Gastrocnemius medialis (tissue), 4 donors: ENCODE measurements at regions not wholly inside any gene's neighbourhood (a gene's known extent, or its start where the extent isn't known, plus 50 kb on each side); places are given as distances from the start of the nearest gene placed in this dataset.

Source experiments
- ATAC-seq, 2 donors: fragments of 150-250 bp; one replicate each; pipeline ENCODE4 v1.9.1; 2016
- DNase-seq, 2 donors: peaks; one replicate each; pipeline ENCODE4 v3.0.0-alpha.2; 2019
- H3K27ac ChIP-seq, 4 donors: fragments of 200-600 bp; sonication (generic); 1 replicate in 1 of 4; 2 replicates in 3 of 4; pipeline ENCODE4 v1.5.1; 2016 to 2018; ENCODE audit warnings: mild to moderate bottlenecking in 2 of 4, moderate library complexity in 1 of 4
- H3K27me3 ChIP-seq, 3 donors: fragments of 200-600 bp; sonication (generic) in 2 of 3; 1 replicate in 1 of 3; 2 replicates in 2 of 3; pipeline versions ENCODE4 v1.5.1 to v1.6.0; 2016 to 2019; ENCODE audit warnings: mild to moderate bottlenecking in 1 of 3, moderate library complexity in 1 of 3
- H3K36me3 ChIP-seq, 2 donors: fragments of 200-600 bp; sonication (generic) in 1 of 2; one replicate each; pipeline ENCODE4 v1.5.1; 2017 to 2018
- H3K4me1 ChIP-seq, 2 donors: fragments of 200-600 bp; sonication (generic) in 1 of 2; one replicate each; pipeline ENCODE4 v1.5.1; 2016 to 2017; ENCODE audit warnings: mild to moderate bottlenecking in 2 of 2
- H3K4me3 ChIP-seq, 4 donors: fragments of 200-600 bp; sonication (generic) in 3 of 4; 1 replicate in 1 of 4; 2 replicates in 3 of 4; pipeline ENCODE4 v1.5.1; 2016 to 2019; ENCODE audit warnings: mild to moderate bottlenecking in 2 of 4
- H3K9me3 ChIP-seq, 3 donors: fragments of 200-600 bp; sonication (generic) in 2 of 3; 1 replicate in 1 of 3; 2 replicates in 2 of 3; pipeline ENCODE4 v1.5.1; 2016 to 2019
- POLR2A ChIP-seq, 2 donors: fragments of 450-650 bp; IDR thresholded peaks; one replicate each; pipeline ENCODE4 v1.6.1; 2017; ENCODE audit warnings: antibody characterized with exemption in 2 of 2, mild to moderate bottlenecking in 2 of 2, moderate library complexity in 2 of 2
- in situ Hi-C, 4 donors: fragments of 200-750 bp; cut with MboI; loops; one replicate each; pipeline versions ENCODE4 v1.15.0 to v1.8.0; 2017; ENCODE audit warnings: low sequenced_read_pairs in 4 of 4
- intact Hi-C: fragments of 100-400 bp; cut with DNase I; formaldehyde crosslinking; loops from one replicate; pipeline ENCODE4 v1.15.1; 2023; ENCODE audit warnings: low total_unique reads
- TF ChIP-seq, protein P1 (sequence below), 5 experiments: fragments of 450-650 bp in 3 of 5; fragments of 200-600 bp in 2 of 5; sonication (generic) in 2 of 5; IDR thresholded peaks in 4 of 5; conservative IDR thresholded peaks in 1 of 5; 1 replicate in 4 of 5; 2 replicates in 1 of 5; pipeline ENCODE4 v1.5.1; 2016 to 2019; ENCODE audit warnings: antibody characterized with exemption in 5 of 5, mild to moderate bottlenecking in 3 of 5, moderate library complexity in 3 of 5

DNA sequence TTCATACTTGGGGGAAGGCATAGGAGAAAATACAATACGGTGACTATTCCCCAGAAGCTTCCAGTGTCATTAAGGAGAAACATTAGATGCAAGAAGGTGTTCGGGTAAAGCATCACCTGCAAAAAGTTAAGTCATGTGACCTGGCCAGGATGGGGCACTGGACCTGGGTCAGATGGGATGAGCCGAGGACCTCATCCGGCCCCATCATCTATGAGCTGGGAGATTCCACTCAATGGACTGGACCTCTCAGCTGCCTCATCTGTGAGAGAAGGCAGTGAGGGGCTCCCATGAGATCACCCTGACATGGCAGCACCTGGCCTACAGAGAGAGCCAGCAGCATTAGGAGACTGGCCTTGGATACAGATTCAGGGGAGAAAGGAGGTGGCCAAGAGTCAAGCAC is 111.4 kb upstream of the TEX51 start:
- no peaks in the 10 kb centered on the region for H3K4me1 ChIP-seq
- H3K4me3 ChIP-seq: no peak overlapping the region
- H3K27me3 ChIP-seq: peaks cover 0 to 5% (median 0%) of the 10 kb centered on the region in 3 donors
- intact Hi-C loops: no loop called here
- in situ Hi-C loops: loop anchor here in 1 of 4 donors (25.0 kb wide), 1 partner anchor 550 kb away; no protein-coding TSS in a partner anchor
- DNase-seq (no peak), ATAC-seq (no peak)
- no peak overlapping the region for H3K27ac ChIP-seq
- no peaks in the 10 kb centered on the region for H3K36me3 ChIP-seq
- H3K9me3 ChIP-seq: no peaks in the 10 kb centered on the region
- no peak for TF ChIP-seq POLR2A (IDR thresholded peaks at IDR 0.05)
- TF ChIP-seq, protein P1, sequence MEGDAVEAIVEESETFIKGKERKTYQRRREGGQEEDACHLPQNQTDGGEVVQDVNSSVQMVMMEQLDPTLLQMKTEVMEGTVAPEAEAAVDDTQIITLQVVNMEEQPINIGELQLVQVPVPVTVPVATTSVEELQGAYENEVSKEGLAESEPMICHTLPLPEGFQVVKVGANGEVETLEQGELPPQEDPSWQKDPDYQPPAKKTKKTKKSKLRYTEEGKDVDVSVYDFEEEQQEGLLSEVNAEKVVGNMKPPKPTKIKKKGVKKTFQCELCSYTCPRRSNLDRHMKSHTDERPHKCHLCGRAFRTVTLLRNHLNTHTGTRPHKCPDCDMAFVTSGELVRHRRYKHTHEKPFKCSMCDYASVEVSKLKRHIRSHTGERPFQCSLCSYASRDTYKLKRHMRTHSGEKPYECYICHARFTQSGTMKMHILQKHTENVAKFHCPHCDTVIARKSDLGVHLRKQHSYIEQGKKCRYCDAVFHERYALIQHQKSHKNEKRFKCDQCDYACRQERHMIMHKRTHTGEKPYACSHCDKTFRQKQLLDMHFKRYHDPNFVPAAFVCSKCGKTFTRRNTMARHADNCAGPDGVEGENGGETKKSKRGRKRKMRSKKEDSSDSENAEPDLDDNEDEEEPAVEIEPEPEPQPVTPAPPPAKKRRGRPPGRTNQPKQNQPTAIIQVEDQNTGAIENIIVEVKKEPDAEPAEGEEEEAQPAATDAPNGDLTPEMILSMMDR (IDR thresholded peaks at IDR 0.05 in 4 of 5, conservative IDR thresholded peaks at IDR 0.05 in 1 of 5): no peak

DNA sequence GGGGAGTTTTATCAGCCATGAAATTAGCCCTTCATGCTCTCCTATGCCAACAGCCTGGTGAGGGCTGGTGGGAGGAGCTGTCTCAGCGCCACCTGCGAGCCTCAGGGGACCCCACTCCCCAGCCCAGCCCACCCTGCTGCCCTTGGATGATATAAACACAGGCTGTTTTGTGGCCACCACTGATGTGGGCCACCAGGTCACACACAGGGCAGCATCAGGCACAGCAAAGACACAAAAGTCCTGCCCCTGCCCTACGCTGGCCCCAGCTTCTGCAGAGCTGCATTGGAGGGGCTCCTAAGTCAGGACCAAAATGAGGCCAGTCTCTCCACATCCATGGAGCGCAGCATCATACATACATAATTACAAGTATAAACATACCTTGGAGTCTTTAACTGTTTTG is 110.6 kb upstream of the TEX51 start:
- in situ Hi-C loops: loop anchor here in 1 of 4 donors (25.0 kb wide), 1 partner anchor 551 kb away; no protein-coding TSS in a partner anchor
- no peaks in the 10 kb centered on the region for H3K4me1 ChIP-seq
- H3K36me3 ChIP-seq: no peaks in the 10 kb centered on the region
- DNase-seq (no peak), ATAC-seq (no peak)
- no peak overlapping the region for H3K27ac ChIP-seq
- no peak for TF ChIP-seq POLR2A (IDR thresholded peaks at IDR 0.05)
- TF ChIP-seq, protein P1 (IDR thresholded peaks at IDR 0.05 in 4 of 5, conservative IDR thresholded peaks at IDR 0.05 in 1 of 5): no peak
- no peaks in the 10 kb centered on the region for H3K9me3 ChIP-seq
- intact Hi-C loops: no loop called here
- H3K27me3 ChIP-seq: peaks cover 0 to 5% (median 0%) of the 10 kb centered on the region in 3 donors
- no peak overlapping the region for H3K4me3 ChIP-seq

DNA sequence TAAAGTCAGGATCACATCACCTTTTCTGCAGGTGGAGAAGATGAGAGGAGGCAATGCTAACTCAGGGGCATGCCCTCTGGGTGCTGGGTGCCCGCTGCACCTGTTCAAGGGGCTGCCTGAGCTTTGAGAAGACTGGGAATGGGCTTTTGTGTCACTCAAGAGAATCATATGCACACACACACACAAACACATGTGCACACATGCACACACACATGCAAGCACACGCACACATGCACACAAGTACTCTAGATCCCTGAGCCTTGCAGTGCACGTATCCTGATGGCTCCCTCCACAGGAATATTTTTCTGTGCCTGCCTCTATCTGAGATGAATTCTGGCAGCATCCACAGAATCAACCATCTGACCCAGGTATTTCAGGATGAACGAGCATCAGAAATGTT is 110.0 kb upstream of the TEX51 start:
- H3K9me3 ChIP-seq: no peaks in the 10 kb centered on the region
- no peaks in the 10 kb centered on the region for H3K36me3 ChIP-seq
- DNase-seq (no peak), ATAC-seq (no peak)
- intact Hi-C loops (no loop called here), in situ Hi-C loops (loop anchor here in 1 of 4 donors (25.0 kb wide), 1 partner anchor 551 kb away; no protein-coding TSS in a partner anchor)
- no peaks in the 10 kb centered on the region for H3K4me1 ChIP-seq
- H3K4me3 ChIP-seq: no peak overlapping the region
- H3K27me3 ChIP-seq: peaks cover 0 to 5% (median 0%) of the 10 kb centered on the region in 3 donors
- no peak overlapping the region for H3K27ac ChIP-seq
- TF ChIP-seq, protein P1 (IDR thresholded peaks at IDR 0.05 in 4 of 5, conservative IDR thresholded peaks at IDR 0.05 in 1 of 5): no peak
- TF ChIP-seq POLR2A (IDR thresholded peaks at IDR 0.05): no peak

DNA sequence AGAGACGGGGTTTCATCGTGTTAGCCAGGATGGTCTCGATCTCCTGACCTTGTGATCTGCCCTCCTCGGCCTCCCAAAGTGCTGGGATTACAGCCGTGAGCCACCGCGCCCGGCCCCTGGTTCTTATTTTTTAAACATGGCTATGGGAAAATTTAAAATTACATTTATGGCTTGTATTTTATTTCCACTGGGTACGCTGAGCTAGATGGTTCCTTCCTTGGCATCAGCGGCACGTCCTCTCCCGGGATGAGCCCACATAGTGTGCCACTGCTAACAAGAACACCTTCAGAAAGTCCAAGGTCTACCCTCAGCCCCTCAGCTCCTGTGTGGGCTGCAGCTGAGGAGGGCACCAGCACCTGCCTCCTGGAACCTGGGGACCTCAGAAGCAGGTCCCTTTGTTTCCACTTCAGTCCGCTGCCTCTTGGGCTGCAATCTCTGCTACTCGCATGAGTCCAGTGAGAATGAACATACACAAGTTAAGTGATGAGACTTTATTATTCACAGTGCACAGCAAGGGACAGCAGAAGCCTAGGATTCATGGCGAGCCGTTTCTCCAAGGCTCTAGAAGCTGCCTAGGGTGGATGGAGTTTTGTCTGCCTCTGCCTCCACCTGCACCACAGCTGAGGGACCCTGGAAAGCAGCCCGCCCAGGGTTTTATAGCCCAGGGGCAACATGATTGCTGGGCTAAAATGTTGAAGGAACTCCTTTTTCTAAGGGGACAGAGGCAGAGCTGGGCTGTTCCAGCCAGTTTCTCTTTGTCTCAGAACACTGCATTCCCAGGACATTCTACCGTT is 107.5 kb upstream of the TEX51 start:
- TF ChIP-seq, protein P1 (IDR thresholded peaks at IDR 0.05 in 4 of 5, conservative IDR thresholded peaks at IDR 0.05 in 1 of 5): no peak
- TF ChIP-seq POLR2A (IDR thresholded peaks at IDR 0.05): no peak
- H3K4me1 ChIP-seq: no peaks in the 10 kb centered on the region
- H3K27me3 ChIP-seq: peaks cover 0 to 5% (median 0%) of the 10 kb centered on the region in 3 donors
- no peak overlapping the region for H3K4me3 ChIP-seq
- DNase-seq: no peak
- intact Hi-C loops: no loop called here
- no peaks in the 10 kb centered on the region for H3K9me3 ChIP-seq
- no peaks in the 10 kb centered on the region for H3K36me3 ChIP-seq
- no peak for ATAC-seq
- in situ Hi-C loops: loop anchor here in 1 of 4 donors (25.0 kb wide), 1 partner anchor 554 kb away; no protein-coding TSS in a partner anchor
- no peak overlapping the region for H3K27ac ChIP-seq
